ENCODE measurements at regions not wholly inside any gene's neighbourhood (a gene's known extent, or its start where the extent isn't known, plus 50 kb on each side); places are given as distances from the start of the nearest gene placed in this dataset.
"Not testable (repeated sequence)": the region's sequence is repeated elsewhere in the genome, so short reads cannot be mapped to it uniquely, and the experiment has no call there.

GRCh38 chr4:9611101-9611500, 166.9 kb downstream of the DEFB131A start:
- TF ChIP-seq, protein P1, sequence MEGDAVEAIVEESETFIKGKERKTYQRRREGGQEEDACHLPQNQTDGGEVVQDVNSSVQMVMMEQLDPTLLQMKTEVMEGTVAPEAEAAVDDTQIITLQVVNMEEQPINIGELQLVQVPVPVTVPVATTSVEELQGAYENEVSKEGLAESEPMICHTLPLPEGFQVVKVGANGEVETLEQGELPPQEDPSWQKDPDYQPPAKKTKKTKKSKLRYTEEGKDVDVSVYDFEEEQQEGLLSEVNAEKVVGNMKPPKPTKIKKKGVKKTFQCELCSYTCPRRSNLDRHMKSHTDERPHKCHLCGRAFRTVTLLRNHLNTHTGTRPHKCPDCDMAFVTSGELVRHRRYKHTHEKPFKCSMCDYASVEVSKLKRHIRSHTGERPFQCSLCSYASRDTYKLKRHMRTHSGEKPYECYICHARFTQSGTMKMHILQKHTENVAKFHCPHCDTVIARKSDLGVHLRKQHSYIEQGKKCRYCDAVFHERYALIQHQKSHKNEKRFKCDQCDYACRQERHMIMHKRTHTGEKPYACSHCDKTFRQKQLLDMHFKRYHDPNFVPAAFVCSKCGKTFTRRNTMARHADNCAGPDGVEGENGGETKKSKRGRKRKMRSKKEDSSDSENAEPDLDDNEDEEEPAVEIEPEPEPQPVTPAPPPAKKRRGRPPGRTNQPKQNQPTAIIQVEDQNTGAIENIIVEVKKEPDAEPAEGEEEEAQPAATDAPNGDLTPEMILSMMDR (IDR thresholded peaks at IDR 0.05; ENCODE audit: extremely low read depth, missing control alignments), result no peak
- no peak for DNase-seq (ENCODE audit: low spot score)

DNA sequence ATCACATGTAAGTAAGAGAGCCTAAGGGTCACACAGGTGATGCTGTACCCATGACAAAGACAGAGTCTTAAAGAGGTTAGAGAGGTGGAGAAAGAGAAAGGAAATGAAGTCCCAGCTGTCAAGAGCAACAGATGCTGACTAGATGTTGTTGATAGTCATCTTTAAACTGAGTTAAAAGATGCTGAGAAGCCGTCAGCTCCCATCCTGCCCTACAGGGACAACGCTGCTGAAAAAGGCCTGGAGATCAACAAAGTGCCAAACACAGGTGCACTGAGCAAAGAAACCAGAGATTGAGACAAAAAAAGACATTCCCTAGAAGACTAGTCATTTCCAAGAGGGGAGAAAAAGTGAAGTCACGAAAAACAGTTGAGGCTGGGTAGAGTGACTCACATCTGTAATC, 145.0 kb upstream of the DRD5 start:
- not testable (repeated sequence) for DNase-seq (ENCODE audit: low spot score)

DNA sequence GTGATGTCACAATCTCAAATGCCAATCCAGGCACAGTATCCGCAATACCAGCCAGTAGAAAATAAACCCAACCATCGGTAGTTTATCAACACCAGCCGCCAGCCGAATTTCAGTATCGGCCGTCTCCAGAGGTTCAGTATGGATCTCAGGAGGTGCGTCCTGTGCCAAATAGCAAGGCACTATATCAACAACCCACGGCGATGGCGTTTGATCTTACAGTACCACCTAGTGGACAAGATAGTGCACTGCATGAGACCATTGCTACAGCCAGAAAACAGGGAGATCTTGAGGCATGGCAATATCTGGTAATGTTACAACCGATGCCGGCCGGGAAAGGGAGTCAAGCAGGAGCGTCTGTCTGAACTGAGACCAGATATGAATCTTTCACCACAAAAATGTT, 121.8 kb upstream of the DRD5 start:
- not testable (repeated sequence) for DNase-seq (ENCODE audit: low spot score)
- TF ChIP-seq, protein P1 (IDR thresholded peaks at IDR 0.05; ENCODE audit: extremely low read depth, missing control alignments), result peak; percentile 36

DNA sequence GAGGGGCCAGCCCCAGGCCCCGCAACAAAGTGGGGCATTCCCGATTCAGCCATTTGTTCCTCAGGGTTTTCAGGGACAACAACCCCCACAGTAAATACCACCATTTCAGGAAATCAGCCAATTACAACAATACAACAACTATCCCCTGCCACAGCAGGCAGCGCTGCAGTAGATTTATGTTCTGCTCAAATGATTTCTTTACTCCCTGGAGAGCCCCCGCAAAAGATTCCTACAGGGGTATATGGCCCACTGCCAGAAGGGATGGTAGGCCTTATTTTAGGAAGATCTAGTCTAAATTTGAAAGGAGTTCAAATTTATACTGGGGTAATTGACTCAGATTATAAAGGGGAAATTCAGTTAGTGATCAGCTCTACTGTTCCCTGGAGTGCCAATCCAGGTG, 120.5 kb upstream of the DRD5 start:
- not testable (repeated sequence) for DNase-seq (ENCODE audit: low spot score)

- DNase-seq (ENCODE audit: low spot score), result not testable (repeated sequence)
These were observed 110.7 kb upstream of the DRD5 start for GRCh38 chr4:9670725-9671124.

- DNase-seq (ENCODE audit: low spot score), result not testable (repeated sequence)
These were observed 104.1 kb upstream of the DRD5 start for GRCh38 chr4:9677357-9677756.

DNA sequence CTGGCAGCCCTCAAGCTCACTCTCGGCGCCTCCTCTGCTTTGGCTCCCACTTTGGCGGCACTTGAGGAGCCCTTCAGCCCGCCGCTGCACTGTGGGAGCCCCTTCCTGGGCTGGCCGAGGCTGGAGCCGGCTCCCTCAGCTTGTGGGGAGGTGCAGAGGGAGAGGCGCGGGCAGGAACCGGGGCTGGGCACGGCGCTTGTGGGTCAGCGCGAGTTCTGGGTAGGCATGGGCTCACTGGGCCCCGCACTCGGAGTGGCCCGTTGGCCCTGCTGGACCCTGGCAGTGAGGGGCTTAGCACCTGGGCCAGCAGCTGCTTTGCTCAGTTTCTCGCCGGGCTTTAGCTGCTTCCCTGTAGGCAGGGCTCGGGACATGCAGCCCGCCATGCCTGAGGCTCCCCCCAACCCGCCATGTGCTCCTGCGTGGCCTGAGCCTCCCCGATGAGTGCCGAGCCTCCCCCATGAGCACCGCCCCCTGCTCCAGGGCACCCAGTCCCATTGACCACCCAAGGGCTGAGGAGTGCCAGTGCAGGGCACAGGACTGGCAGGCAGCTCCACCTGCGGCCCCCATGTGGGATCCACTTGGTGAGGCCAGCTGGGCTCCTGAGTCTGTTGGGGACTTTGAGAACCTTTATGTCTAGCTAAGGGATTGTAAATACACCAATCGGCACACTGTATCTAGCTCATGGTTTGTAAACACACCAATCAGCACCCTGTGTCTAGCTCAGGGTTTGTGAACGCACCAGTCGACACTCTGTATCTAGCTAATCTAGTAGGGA, 101.5 kb upstream of the DRD5 start:
- no peak for DNase-seq (ENCODE audit: low spot score)
- TF ChIP-seq, protein P1 (IDR thresholded peaks at IDR 0.05; ENCODE audit: extremely low read depth, missing control alignments), result no peak

- DNase-seq (ENCODE audit: low spot score), result not testable (repeated sequence)
These were observed 98.3 kb upstream of the DRD5 start for GRCh38 chr4:9683174-9683573.

DNA sequence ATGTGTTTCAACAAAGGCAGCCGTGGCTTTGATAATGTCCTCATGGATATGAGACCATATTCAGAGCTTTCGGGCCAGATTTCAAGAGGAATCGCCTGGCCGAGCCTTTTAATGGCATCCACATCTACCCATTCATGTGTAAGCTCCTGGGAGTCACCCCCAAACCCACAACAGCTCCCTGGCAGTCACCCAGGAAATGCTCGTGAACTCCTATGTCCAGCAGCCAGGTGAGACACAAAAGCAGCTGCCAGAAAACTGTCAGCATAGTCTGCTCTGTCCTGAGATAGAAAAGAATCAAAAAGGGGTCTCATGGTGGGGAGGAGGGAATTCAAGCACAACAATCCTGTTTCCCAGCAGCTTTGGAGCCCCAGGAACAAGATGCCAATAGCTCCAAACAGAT, 96.4 kb upstream of the DRD5 start:
- not testable (repeated sequence) for DNase-seq (ENCODE audit: low spot score)

DNA sequence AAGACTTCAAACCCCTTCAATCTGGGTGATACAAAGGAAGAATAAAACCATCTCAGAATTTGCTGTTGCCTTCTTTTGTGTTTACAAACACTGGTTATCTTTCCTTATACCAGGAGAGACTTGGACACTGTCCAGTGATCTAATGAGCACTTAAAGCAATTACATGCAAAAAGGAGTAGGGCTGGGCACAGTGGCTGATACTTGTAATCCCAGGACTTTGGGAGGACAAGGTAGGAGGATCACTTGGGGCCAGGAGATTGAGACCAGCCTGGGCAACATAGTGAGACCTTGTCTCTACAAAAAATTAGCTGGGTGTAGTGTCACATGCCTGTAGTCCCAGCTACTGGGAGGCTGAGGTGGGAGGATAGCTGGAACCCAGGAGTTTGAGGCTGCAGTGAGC, 95.7 kb upstream of the DRD5 start:
- no peak for DNase-seq (ENCODE audit: low spot score)
- TF ChIP-seq, protein P1 (IDR thresholded peaks at IDR 0.05; ENCODE audit: extremely low read depth, missing control alignments), result no peak

DNA sequence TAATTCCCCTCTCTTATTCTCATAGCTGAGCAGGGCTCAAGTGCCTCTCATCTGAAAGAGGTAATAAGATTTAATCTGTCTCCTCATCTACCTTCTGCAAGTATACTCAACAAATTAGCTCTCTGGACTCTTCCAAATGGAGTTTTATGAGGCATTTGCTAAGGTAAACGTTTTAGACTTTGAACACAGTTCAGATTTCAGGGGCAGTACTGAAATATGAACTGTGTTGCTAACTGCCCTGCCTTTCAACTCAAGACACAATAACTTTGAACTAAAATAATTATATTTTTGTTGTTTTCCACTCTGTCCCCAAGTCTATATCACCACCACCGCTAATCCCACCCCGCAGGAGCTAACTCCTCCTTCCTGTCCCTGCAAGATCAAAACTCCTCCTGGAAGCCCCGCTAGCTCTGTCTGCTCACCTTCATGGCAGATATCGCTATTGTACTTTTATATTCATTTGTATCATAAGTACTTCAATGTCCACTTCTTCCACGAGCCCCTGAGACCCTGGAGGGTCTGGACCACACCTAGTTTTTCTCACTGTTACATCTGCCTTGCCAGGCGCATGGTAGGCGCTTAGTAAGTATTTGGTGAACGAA, 90.7 kb upstream of the DRD5 start:
- DNase-seq (ENCODE audit: low spot score), result not testable (repeated sequence)
